ENCODE measurements at regions not wholly inside any gene's neighbourhood (a gene's known extent, or its start where the extent isn't known, plus 50 kb on each side); places are given as distances from the start of the nearest gene placed in this dataset.

- Histone ChIP-seq H3K4me3 (no peak overlapping the region), H3K4me1 (no peaks in the 10 kb centered on the region), H3K27ac (no peak overlapping the region), H3K9me3 (no peaks in the 10 kb centered on the region), H3K36me3 (no peaks in the 10 kb centered on the region), H3K27me3 (no peaks in the 10 kb centered on the region)
- no peak for DNase-seq
- TF ChIP-seq CTCF (IDR thresholded peaks at IDR 0.05) (no peak), POLR2A (IDR thresholded peaks at IDR 0.05) (no peak)
Measured at GRCh38 chr12:107435072-107435471, 250.5 kb upstream of the PWP1 start.

GRCh38 chr12:107435520-107435919 is 250.1 kb upstream of the PWP1 start:
- TF ChIP-seq POLR2A (IDR thresholded peaks at IDR 0.05) (no peak), CTCF (IDR thresholded peaks at IDR 0.05) (no peak)
- no peaks in the 10 kb centered on the region for H3K27me3 ChIP-seq
- H3K4me1 ChIP-seq = no peaks in the 10 kb centered on the region
- no peak overlapping the region for H3K4me3 ChIP-seq
- H3K36me3 ChIP-seq = no peaks in the 10 kb centered on the region
- no peak overlapping the region for H3K27ac ChIP-seq
- no peak for DNase-seq
- H3K9me3 ChIP-seq = no peaks in the 10 kb centered on the region

GRCh38 chr12:107436376-107436775 is 249.2 kb upstream of the PWP1 start:
- H3K27me3 ChIP-seq = no peaks in the 10 kb centered on the region
- no peaks in the 10 kb centered on the region for H3K36me3 ChIP-seq
- no peak for TF ChIP-seq CTCF (IDR thresholded peaks at IDR 0.05)
- no peak for TF ChIP-seq POLR2A (IDR thresholded peaks at IDR 0.05)
- DNase-seq = no peak
- H3K4me1 ChIP-seq = peaks cover 0 to 4% (median 0%) of the 10 kb centered on the region in 4 donors
- no peak overlapping the region for H3K27ac ChIP-seq
- H3K9me3 ChIP-seq = no peaks in the 10 kb centered on the region
- no peak overlapping the region for H3K4me3 ChIP-seq

- H3K36me3 ChIP-seq = no peaks in the 10 kb centered on the region
- TF ChIP-seq CTCF (IDR thresholded peaks at IDR 0.05) (no peak), POLR2A (IDR thresholded peaks at IDR 0.05) (no peak)
- H3K27me3 ChIP-seq = no peaks in the 10 kb centered on the region
- H3K27ac ChIP-seq = no peak overlapping the region
- H3K4me3 ChIP-seq = no peak overlapping the region
- peaks cover 0 to 4% (median 0%) of the 10 kb centered on the region in 4 donors for H3K4me1 ChIP-seq
- no peak for DNase-seq
- H3K9me3 ChIP-seq = no peaks in the 10 kb centered on the region
Measured at GRCh38 chr12:107436836-107437235, 248.8 kb upstream of the PWP1 start.

GRCh38 chr12:107437954-107438353 is 247.6 kb upstream of the PWP1 start:
- Histone ChIP-seq H3K27ac (no peak overlapping the region), H3K36me3 (no peaks in the 10 kb centered on the region)
- DNase-seq = no peak

More at GRCh38 chr12:107437954-107438353, 247.6 kb upstream of the PWP1 start:
- Histone ChIP-seq H3K4me1 (peaks cover 0 to 4% (median 0%) of the 10 kb centered on the region in 4 donors), H3K27me3 (no peaks in the 10 kb centered on the region), H3K4me3 (no peak overlapping the region), H3K9me3 (no peaks in the 10 kb centered on the region)
- TF ChIP-seq POLR2A (IDR thresholded peaks at IDR 0.05) (no peak), CTCF (IDR thresholded peaks at IDR 0.05) (no peak)

Measured in Peyer's patch (tissue), 4 donors.